Lower leg skin (tissue), 4 donors: ENCODE measurements at regions not wholly inside any gene's neighbourhood (a gene's known extent, or its start where the extent isn't known, plus 50 kb on each side); places are given as distances from the start of the nearest gene placed in this dataset.

Experiments used
- DNase-seq, 2 donors: peaks; one replicate each; pipeline ENCODE4 v3.0.0-alpha.2; 2019; ENCODE audit warnings: low spot score in 2 of 2
- H3K4me3 ChIP-seq: fragments of 200-600 bp; sonication (generic); 2 replicates; pipeline ENCODE4 v1.5.1; 2017; ENCODE audit warnings: mild to moderate bottlenecking, low read depth; ENCODE audit not compliant: poor library complexity, severe bottlenecking
- POLR2A ChIP-seq, 2 donors: fragments of 450-650 bp; IDR thresholded peaks; one replicate each; pipeline ENCODE4 v1.6.1; 2016 to 2017; ENCODE audit warnings: antibody characterized with exemption in 2 of 2, mild to moderate bottlenecking in 1 of 2, moderate library complexity in 1 of 2
- WGBS, 2 donors: methylation state at CpG; one replicate each; pipeline ENCODE4 v1.1.5; 2018; 5-methylcytosine and 5-hydroxymethylcytosine counted together
- intact Hi-C: fragments of 100-400 bp; cut with DNase I; formaldehyde crosslinking; loops from one replicate; pipeline ENCODE4 v1.15.0; 2023; ENCODE audit warnings: low total_unique reads
- TF ChIP-seq, protein P1 (sequence below), 3 donors: fragments of 450-650 bp; IDR thresholded peaks; one replicate each; pipeline ENCODE4 v1.5.1; 2016; ENCODE audit warnings: antibody characterized with exemption in 3 of 3, mild to moderate bottlenecking in 3 of 3, moderate library complexity in 2 of 3

DNA sequence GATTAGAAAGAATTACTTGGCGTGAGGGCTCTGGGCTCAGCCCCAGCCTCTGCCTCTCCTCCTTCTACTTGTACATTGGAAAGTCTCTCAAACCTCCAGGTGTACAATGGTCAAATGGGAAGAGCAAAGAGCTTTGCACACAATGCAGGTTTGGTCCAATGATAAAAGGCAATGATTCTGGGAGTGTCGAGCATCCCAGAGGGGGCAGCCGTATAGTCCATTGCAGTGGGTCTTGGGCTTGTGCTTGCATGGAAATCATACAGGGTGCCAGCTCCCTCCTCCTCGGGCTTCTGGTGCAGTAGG, 98.0 kb upstream of the NCK2 start:
- H3K4me3 ChIP-seq = no peak overlapping the region
- intact Hi-C loops = no loop called here
- peak in 1 of 2 donors; percentile 25 for DNase-seq
- 77 to 80% methylated on average over 4 of the region's 4 CpGs for WGBS, 2 donors
- no peak for TF ChIP-seq POLR2A (IDR thresholded peaks at IDR 0.05)
- TF ChIP-seq, protein P1, sequence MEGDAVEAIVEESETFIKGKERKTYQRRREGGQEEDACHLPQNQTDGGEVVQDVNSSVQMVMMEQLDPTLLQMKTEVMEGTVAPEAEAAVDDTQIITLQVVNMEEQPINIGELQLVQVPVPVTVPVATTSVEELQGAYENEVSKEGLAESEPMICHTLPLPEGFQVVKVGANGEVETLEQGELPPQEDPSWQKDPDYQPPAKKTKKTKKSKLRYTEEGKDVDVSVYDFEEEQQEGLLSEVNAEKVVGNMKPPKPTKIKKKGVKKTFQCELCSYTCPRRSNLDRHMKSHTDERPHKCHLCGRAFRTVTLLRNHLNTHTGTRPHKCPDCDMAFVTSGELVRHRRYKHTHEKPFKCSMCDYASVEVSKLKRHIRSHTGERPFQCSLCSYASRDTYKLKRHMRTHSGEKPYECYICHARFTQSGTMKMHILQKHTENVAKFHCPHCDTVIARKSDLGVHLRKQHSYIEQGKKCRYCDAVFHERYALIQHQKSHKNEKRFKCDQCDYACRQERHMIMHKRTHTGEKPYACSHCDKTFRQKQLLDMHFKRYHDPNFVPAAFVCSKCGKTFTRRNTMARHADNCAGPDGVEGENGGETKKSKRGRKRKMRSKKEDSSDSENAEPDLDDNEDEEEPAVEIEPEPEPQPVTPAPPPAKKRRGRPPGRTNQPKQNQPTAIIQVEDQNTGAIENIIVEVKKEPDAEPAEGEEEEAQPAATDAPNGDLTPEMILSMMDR (IDR thresholded peaks at IDR 0.05) = no peak

DNA sequence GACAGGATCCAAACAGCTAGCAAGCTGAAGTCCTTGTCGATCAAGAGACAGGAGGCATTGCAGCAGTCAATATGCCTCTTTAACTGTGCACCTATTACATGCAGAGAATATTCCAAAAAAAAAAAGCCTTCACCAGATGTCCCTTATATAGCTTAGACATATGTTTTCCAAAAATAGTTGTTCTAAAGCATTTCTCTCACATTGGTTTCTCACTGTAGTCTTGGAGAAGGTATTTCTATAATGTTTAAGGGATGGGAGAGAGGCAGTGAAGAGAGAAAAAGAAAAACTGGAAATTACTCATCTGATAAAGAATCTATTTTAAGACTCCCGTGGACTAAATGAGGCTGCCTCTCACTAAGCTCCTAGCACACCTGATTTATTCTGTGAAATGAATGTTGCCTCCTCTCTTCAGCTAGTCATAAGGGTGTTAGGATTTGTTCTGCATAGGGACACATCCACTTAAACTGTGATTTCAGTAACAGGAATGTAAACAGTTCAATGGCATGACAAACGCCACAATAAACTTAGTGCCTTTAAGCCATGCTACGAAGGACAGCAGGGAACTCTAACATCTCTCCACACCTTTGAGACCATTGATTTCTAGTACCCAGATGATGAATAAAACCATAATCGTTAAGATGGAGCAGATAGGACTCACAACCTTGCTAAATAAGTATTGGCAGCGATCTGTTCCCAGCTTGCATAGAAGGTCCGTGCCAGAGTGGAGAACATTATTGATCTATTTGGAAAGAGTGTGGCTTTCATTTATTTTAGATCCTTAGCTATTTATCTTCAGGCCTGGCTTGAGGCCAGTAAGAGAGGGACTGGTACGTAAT, 98.6 kb upstream of the NCK2 start:
- DNase-seq = no peak
- no peak for TF ChIP-seq POLR2A (IDR thresholded peaks at IDR 0.05)
- TF ChIP-seq, protein P1 (IDR thresholded peaks at IDR 0.05) = no peak
- no peak overlapping the region for H3K4me3 ChIP-seq
- intact Hi-C loops = no loop called here
- 63 to 75% methylated on average over 8 of the region's 8 CpGs for WGBS, 2 donors

DNA sequence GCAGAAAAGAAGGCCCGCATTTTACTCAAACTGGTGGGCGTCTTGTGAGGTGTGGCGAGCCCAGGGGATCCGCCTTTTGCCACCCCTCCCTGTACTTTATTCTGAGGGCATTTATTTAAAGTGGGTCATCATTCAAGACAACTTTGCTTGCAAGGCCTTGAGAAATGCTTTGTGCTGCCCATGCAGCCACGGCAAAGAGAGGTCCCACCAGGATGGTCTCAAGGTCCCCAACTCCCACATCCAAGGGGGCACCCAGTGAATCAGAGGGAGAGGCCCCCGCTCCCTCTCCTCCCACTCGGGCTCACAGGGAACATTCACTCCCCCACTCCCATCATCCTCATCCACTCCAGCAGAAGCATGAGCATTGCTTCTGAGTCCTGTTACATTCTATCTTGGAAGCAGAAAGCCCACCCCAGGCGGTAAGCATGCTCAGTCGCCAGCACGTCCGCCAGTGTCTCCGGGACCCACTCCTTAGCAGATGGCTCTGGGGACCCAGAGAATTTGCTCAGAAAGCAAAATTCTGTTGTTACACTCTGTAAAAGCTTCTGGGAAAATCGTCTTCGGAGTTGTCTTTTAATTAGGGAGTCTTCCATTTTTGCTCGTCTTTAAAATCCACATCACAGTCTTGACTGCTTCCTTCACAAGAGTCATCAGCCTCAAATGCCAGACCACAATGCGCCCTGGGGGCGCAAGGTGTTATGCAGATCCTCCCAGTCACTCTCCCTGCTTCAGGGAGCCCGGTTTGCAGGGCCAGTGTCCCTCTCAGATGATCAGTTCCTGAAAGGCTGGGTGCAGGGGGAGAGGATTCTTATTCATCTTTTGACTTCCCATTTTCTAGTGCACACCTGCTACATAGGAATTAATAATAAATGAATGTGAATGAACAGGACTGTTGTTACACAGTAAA, 99.4 kb upstream of the NCK2 start:
- 78 to 79% methylated on average over 18 of the region's 18 CpGs for WGBS, 2 donors
- peak in 1 of 2 donors; percentile 69 for DNase-seq
- H3K4me3 ChIP-seq = no peak overlapping the region
- TF ChIP-seq, protein P1 (IDR thresholded peaks at IDR 0.05) = no peak
- no peak for TF ChIP-seq POLR2A (IDR thresholded peaks at IDR 0.05)
- intact Hi-C loops = no loop called here

DNA sequence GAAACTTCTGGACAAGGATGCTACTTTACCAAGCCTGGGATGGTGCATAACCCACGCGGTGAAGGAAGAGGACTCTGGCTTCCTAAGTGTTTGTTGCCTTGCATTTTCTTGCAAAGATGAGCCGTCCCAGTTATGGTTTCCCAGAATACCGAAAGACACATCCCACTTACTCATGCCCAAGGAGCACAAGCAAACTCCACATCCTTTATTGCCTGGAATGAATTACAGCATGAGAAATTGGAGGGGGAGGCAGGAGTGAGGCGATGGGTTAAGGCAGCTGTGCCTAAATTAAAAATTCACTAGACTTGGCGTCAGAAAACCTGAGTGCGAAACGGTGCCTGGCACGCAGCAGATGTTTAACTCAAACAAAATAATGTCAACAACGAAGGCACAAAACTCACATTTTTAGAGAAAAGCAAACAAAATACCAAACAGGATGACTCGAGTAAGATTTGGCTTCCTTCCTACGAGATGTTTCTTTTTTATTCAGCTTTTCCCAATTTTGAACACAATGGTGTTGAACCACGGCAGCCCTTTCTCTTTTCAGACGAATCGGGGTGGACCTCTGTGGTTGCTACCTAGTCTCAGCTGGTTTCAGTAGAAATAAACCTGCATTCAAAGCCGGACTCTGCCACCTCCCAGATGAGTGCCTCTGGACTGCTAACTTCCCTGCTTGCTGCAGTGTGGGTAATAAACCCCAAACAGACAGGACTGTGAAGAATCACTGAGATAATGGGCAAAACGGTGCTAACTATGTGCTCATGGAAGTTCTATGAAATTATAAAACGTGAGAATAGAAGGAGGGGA, 100.3 kb upstream of the NCK2 start:
- TF ChIP-seq, protein P1 (IDR thresholded peaks at IDR 0.05) = no peak
- TF ChIP-seq POLR2A (IDR thresholded peaks at IDR 0.05) = no peak
- intact Hi-C loops = no loop called here
- no peak overlapping the region for H3K4me3 ChIP-seq
- WGBS, 2 donors = 54 to 65% methylated on average over 18 of the region's 18 CpGs
- DNase-seq = peak in 1 of 2 donors; percentile 56

DNA sequence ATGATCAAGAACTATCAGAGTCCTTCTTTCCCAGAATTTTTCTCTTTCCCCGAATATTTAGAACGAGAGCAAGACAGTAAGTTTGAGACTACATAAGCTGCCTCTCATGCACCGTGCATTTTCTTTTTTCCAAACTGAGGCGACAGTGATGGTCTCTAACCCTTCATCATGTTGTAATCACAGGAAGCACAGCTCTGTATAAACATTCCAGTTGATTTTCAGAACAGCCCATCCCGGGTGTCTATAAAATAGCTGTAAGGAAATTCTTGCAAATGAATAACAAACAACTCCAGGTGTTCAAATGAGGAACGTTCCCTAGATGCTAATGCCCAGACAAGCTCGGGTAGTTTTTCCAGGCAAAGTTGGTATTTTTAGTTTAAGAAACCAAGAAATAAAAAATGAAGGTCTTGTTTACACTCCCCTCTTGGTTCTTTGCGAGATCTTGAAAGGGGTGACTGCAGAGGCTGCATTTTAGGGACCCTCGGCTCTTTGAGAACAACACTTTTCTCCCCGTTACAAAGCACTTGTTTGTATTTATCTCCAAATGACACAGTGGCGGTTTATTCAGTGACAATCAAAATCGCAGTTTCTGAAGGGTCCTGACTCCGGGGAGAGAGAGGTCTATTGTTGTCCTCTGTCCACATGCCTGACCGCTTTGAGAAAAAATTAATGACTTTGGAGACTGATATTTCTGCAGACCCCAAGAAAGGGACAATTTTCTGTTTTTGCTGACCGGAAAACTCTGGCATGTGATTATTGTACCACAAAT, 101.1 kb upstream of the NCK2 start:
- peak in 1 of 2 donors; percentile 60 for DNase-seq
- intact Hi-C loops = no loop called here
- no peak for TF ChIP-seq POLR2A (IDR thresholded peaks at IDR 0.05)
- TF ChIP-seq, protein P1 (IDR thresholded peaks at IDR 0.05) = no peak
- WGBS, 2 donors = 53% methylated on average over 15 of the region's 15 CpGs
- H3K4me3 ChIP-seq = no peak overlapping the region
